ENCODE measurements at regions not wholly inside any gene's neighbourhood (a gene's known extent, or its start where the extent isn't known, plus 50 kb on each side); places are given as distances from the start of the nearest gene placed in this dataset.

DNA sequence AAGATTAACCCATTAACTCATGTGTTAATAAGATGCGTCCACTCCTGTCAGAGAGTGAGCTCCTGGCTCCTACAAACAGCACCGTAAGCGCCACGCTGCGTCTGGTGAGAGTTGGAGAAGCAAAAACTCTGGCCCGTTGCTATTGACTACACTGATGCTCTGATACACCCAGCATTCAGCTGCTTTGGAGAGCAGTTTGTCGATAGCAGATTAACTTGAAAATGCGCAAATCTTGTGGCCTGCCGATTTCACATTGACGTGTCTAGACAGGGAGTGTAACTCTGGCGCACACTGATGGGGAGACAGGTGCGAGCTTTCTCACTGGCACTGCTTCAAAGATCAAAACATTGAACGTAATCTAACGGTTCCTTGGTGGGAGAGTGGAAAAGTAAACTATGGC lies 151.7 kb upstream of the RPS6KA2 start:
- no peak overlapping the region for H3K27ac ChIP-seq

DNA sequence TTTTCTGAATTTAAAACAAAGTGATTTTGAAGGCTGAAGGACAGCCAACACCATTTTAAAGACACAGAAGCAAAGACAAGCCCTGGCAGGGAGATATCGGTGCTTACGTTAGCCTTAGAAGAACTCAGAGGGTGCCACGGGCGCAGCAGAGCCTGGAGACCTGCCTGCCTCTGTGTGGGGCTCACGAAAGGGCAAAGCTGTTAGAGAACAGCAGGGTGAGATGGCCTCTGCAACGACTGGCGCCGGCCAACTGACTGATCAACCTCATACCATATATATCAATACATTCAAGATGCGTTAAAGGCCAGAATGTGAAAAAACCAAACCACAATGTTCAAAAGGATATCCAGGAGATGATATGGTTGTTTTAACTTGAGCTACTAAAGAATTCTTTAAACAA lies 151.0 kb upstream of the RPS6KA2 start:
- no peak for TF ChIP-seq ZFX (IDR thresholded peaks at IDR 0.05; ENCODE audit: borderline replicate concordance)
- TF ChIP-seq, protein P1, sequence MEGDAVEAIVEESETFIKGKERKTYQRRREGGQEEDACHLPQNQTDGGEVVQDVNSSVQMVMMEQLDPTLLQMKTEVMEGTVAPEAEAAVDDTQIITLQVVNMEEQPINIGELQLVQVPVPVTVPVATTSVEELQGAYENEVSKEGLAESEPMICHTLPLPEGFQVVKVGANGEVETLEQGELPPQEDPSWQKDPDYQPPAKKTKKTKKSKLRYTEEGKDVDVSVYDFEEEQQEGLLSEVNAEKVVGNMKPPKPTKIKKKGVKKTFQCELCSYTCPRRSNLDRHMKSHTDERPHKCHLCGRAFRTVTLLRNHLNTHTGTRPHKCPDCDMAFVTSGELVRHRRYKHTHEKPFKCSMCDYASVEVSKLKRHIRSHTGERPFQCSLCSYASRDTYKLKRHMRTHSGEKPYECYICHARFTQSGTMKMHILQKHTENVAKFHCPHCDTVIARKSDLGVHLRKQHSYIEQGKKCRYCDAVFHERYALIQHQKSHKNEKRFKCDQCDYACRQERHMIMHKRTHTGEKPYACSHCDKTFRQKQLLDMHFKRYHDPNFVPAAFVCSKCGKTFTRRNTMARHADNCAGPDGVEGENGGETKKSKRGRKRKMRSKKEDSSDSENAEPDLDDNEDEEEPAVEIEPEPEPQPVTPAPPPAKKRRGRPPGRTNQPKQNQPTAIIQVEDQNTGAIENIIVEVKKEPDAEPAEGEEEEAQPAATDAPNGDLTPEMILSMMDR (IDR thresholded peaks at IDR 0.05) = no peak
- H3K27ac ChIP-seq = no peak overlapping the region

More for the DNA sequence above, 151.7 kb upstream of the RPS6KA2 start:
- no peak for TF ChIP-seq ZFX (IDR thresholded peaks at IDR 0.05; ENCODE audit: borderline replicate concordance)
- TF ChIP-seq, protein P1 (IDR thresholded peaks at IDR 0.05) = no peak

DNA sequence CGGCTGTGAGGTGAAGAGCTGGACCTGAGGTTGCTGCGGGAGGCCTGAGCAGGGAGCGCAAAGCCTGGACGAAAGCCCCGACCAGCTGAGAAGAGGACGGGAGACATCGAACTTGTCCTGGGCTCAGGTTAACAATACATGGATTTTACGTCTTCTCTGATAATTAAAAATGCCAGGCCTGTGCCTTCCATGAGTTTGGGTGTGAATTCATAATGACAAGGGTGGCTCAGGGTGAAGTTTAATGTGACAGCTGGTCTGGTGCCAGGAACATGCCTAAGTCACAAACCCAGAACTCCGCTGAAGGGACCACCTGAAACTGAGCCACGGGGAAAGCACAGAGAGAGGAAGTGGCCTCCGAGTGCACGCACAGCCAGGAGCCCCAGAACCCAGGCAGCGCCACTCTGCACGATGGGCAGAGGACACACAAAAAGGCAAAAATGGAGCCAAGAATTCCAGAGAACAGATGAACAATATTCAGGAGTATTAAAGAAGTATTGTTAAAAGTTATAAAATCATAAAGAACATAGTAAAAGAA lies 150.1 kb upstream of the RPS6KA2 start:
- TF ChIP-seq, protein P1 (IDR thresholded peaks at IDR 0.05) = no peak
- no peak for TF ChIP-seq ZFX (IDR thresholded peaks at IDR 0.05; ENCODE audit: borderline replicate concordance)
- H3K27ac ChIP-seq = no peak overlapping the region

DNA sequence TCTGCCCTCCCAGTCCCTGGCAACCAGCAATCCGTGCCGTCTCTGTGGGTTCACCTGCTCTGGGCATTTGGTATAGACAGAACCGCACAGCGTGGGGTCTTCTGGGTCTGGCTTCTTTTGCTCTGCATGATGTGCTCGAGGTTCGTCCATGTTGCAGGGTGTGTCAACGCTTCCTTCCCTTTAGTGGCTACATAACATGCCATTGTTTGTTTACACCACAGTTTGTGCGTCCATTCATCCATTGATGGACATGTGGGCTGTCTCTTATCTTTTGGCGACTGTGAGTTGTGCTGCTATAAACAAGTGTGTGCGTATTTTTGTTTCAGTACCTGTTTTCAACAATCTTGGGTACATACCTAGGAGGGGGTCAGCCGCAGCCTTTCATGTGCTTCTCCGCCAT lies 149.5 kb upstream of the RPS6KA2 start:
- no peak overlapping the region for H3K27ac ChIP-seq
- no peak for TF ChIP-seq ZFX (IDR thresholded peaks at IDR 0.05; ENCODE audit: borderline replicate concordance)
- TF ChIP-seq, protein P1 (IDR thresholded peaks at IDR 0.05) = no peak

DNA sequence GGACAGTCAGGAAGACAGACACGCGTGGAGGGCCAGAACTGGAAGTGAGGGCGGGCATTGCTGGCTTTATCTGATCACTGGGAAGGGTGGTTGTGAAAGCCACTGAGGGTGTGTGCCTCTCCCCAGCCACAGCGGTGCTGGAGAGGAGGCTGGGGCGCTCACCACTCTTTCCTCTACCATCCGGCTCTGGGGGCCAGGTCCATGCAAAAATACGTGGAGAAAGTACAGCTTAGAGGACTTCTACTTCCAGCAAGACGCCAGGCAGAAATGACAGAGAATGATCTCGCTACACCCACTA lies 148.8 kb upstream of the RPS6KA2 start:
- no peak overlapping the region for H3K27ac ChIP-seq
- TF ChIP-seq ZFX (IDR thresholded peaks at IDR 0.05; ENCODE audit: borderline replicate concordance) = no peak

DNA sequence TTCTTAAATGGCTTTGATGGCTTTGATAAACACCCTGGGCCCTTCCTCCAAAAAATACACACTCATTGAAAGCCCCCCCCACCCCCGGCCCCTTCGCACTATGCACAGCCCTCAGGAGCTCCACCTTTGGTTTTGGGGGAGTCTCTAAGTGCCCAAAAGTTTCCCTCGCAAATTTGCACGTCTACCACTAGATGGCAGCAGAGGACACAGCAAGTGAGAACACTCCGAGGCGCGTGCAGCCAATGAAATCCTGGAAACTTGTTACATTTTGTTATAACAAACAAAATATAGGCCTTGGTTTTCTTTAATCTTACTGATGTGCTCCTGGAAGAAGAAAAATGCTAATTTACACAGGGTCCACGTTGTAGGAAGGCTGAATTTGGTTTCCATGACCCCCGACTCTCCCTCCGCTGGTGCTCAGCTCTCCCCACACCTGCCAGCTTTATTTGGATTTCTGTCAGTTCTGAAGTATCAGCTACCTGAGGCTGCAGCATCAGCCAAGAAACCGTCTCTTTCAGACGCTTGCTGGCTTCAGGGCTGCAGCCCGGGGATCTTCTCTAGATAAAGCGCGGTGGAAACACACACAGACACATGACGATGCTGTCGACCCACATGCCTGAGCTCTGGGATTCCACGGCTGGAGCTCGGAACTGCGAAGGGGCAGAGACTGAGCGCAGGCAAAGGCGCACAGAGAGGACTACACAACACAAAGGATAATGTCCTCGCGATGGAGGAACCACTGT lies 148.3 kb upstream of the RPS6KA2 start:
- no peak for TF ChIP-seq ZFX (IDR thresholded peaks at IDR 0.05; ENCODE audit: borderline replicate concordance)
- TF ChIP-seq, protein P1 (IDR thresholded peaks at IDR 0.05) = peak; percentile 91
- no peak overlapping the region for H3K27ac ChIP-seq

DNA sequence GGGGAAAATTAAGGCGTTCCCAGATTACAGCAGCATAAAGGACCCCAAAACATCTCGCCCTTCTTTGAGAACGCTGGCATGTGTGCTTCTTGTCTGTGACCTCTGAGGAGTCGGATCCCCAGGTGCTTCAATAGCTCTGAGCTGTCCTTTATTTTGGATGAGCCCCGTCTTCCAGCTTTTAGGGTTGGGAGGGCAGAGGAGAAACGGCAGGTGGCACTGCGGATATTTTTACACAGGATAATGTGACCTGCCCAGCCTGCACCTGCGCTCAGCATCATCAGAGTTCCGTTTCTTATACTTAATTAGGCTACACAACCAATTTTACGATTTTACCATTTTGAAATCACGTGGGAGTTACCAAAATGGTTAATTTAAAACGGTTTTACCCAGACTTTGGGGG lies 147.7 kb upstream of the RPS6KA2 start:
- no peak overlapping the region for H3K27ac ChIP-seq
- TF ChIP-seq, protein P1 (IDR thresholded peaks at IDR 0.05) = no peak
- TF ChIP-seq ZFX (IDR thresholded peaks at IDR 0.05; ENCODE audit: borderline replicate concordance) = no peak

All from 22Rv1 (cell line).